Transverse colon (tissue), 4 donors: ENCODE measurements at regions not wholly inside any gene's neighbourhood (a gene's known extent, or its start where the extent isn't known, plus 50 kb on each side); places are given as distances from the start of the nearest gene placed in this dataset.

Experiments
- CTCF ChIP-seq, 5 experiments: fragments of 200-600 bp in 3 of 5; fragments of 450-650 bp in 2 of 5; sonication (generic) in 3 of 5; IDR thresholded peaks; 1 replicate in 2 of 5; 2 replicates in 3 of 5; pipeline ENCODE4 v1.5.1; 2016 to 2017; ENCODE audit warnings: antibody characterized with exemption in 5 of 5, inconsistent platforms in 3 of 5, mild to moderate bottlenecking in 2 of 5, moderate library complexity in 1 of 5
- EP300 ChIP-seq: sonication (generic); formaldehyde crosslinking; IDR thresholded peaks from one replicate; pipeline ENCODE4 v1.6.1; 2017; ENCODE audit warnings: antibody characterized with exemption, low read depth
- POLR2A ChIP-seq: fragments of 450-650 bp; IDR thresholded peaks from one replicate; pipeline ENCODE4 v1.6.1; 2016; ENCODE audit warnings: antibody characterized with exemption, mild to moderate bottlenecking, moderate library complexity
- POLR2AphosphoS5 ChIP-seq, 3 donors: sonication (generic); formaldehyde crosslinking; IDR thresholded peaks; one replicate each; pipeline ENCODE4 v1.6.1; 2016; ENCODE audit warnings: antibody characterized with exemption in 3 of 3

GRCh38 chr6:25068866-25069265, 133.1 kb upstream of the RIPOR2 start:
- TF ChIP-seq CTCF (IDR thresholded peaks at IDR 0.05) (no peak), POLR2A (no peak), EP300 (no peak), POLR2AphosphoS5 (IDR thresholded peaks at IDR 0.05) (no peak)
